Neural cell (in vitro differentiated cells): ENCODE measurements at regions not wholly inside any gene's neighbourhood (a gene's known extent, or its start where the extent isn't known, plus 50 kb on each side); places are given as distances from the start of the nearest gene placed in this dataset.

Source experiments
- H2AFZ ChIP-seq: fragments of 200-600, 300-800 bp; sonication (generic), shearing (Covaris generic); 2 replicates; pipeline ENCODE4 v1.6.0; 2014; ENCODE audit warnings: low read depth, mild to moderate bottlenecking, antibody characterized with exemption, low read length, moderate library complexity
- H3F3A ChIP-seq: fragments of 200-600 bp; shearing (Covaris generic); 2 replicates; pipeline ENCODE4 v1.6.1; 2016; ENCODE audit warnings: mild to moderate bottlenecking, moderate library complexity, mixed read lengths, antibody characterized with exemption, low read length; ENCODE audit not compliant: insufficient read depth, poor library complexity, severe bottlenecking
- H3K27ac ChIP-seq: fragments of 200-600, 300-800 bp; sonication (generic), shearing (Covaris generic); 2 replicates; pipeline ENCODE4 v1.5.1; 2014; ENCODE audit warnings: mild to moderate bottlenecking, low read length, moderate library complexity
- H3K27me3 ChIP-seq: fragments of 300-800, 200-600 bp; sonication (generic), shearing (Covaris generic); 2 replicates; pipeline ENCODE4 v1.6.0; 2014; ENCODE audit warnings: mild to moderate bottlenecking, low read depth, low read length, moderate library complexity; ENCODE audit not compliant: insufficient read depth
- H3K36me3 ChIP-seq: fragments of 300-800, 200-600 bp; sonication (generic), shearing (Covaris generic); 2 replicates; pipeline ENCODE4 v1.5.1; 2014; ENCODE audit warnings: mild to moderate bottlenecking, antibody characterized with exemption, low read length, moderate library complexity; ENCODE audit not compliant: insufficient read depth
- H3K4me2 ChIP-seq: fragments of 300-800, 200-600 bp; sonication (generic), shearing (Covaris generic); 2 replicates; pipeline ENCODE4 v1.6.0; 2014; ENCODE audit warnings: mild to moderate bottlenecking, low read length
- H3K4me3 ChIP-seq: fragments of 300-800, 200-600 bp; sonication (generic), shearing (Covaris generic); 2 replicates; pipeline ENCODE4 v1.5.1; 2014; ENCODE audit warnings: mild to moderate bottlenecking, low read length, moderate library complexity
- H3K79me2 ChIP-seq: fragments of 200-600 bp; shearing (Covaris generic); replicated peaks from 2 replicates; pipeline ENCODE4 v1.6.0; 2014; ENCODE audit warnings: mild to moderate bottlenecking, low read length, moderate library complexity; ENCODE audit not compliant: insufficient read depth
- H3K9ac ChIP-seq: fragments of 300-800, 200-600 bp; sonication (generic), shearing (Covaris generic); 2 replicates; pipeline ENCODE4 v1.6.1; 2016; ENCODE audit warnings: mild to moderate bottlenecking, low read length, mixed read lengths
- H3K9me2 ChIP-seq: fragments of 200-600 bp; shearing (Covaris generic); 2 replicates; pipeline ENCODE4 v1.6.1; 2016; ENCODE audit warnings: mild to moderate bottlenecking, low read length, mixed read lengths; ENCODE audit not compliant: insufficient read depth
- H3K9me3 ChIP-seq: fragments of 200-600, 300-800 bp; sonication (generic), shearing (Covaris generic); 2 replicates; pipeline ENCODE4 v1.6.1; 2016; ENCODE audit warnings: mild to moderate bottlenecking, mixed run types, low read length, moderate library complexity, mixed read lengths
- H4K20me1 ChIP-seq: fragments of 200-600 bp; shearing (Covaris generic); 2 replicates; pipeline ENCODE4 v1.6.1; 2016; ENCODE audit warnings: mild to moderate bottlenecking, mixed run types; ENCODE audit not compliant: insufficient read depth
- EZH2 ChIP-seq: fragments of 200-600, 300-800 bp; shearing (Covaris generic), sonication (generic); IDR thresholded peaks from 2 replicates; pipeline ENCODE4 v1.6.1; 2014; ENCODE audit warnings: antibody characterized with exemption, low read length, borderline replicate concordance, mild to moderate bottlenecking; ENCODE audit not compliant: insufficient read depth, poor library complexity, severe bottlenecking
- MXI1 ChIP-seq: fragments of 450-650 bp; conservative IDR thresholded peaks from 2 replicates; pipeline ENCODE4 v1.6.1; 2014; ENCODE audit warnings: antibody characterized with exemption, mild to moderate bottlenecking; ENCODE audit not compliant: poor library complexity, severe bottlenecking
- POLR2AphosphoS5 ChIP-seq: IDR thresholded peaks from 2 replicates; pipeline ENCODE4 v1.6.1; 2012
- RAD21 ChIP-seq: fragments of 450-650 bp; conservative IDR thresholded peaks from 2 replicates; pipeline ENCODE4 v1.6.1; 2014; ENCODE audit warnings: antibody characterized with exemption, mild to moderate bottlenecking, moderate library complexity
- SMC3 ChIP-seq: fragments of 450-650 bp; conservative IDR thresholded peaks from 2 replicates; pipeline ENCODE4 v1.6.1; 2014; ENCODE audit warnings: antibody characterized with exemption, mild to moderate bottlenecking, moderate library complexity; ENCODE audit not compliant: poor library complexity
- TAF1 ChIP-seq: IDR thresholded peaks from 2 replicates; pipeline ENCODE4 v1.6.1; 2012; ENCODE audit warnings: low read depth
- TF ChIP-seq, protein P1 (sequence below): IDR thresholded peaks from 2 replicates; pipeline ENCODE4 v1.6.1; 2012; ENCODE audit warnings: borderline replicate concordance

DNA sequence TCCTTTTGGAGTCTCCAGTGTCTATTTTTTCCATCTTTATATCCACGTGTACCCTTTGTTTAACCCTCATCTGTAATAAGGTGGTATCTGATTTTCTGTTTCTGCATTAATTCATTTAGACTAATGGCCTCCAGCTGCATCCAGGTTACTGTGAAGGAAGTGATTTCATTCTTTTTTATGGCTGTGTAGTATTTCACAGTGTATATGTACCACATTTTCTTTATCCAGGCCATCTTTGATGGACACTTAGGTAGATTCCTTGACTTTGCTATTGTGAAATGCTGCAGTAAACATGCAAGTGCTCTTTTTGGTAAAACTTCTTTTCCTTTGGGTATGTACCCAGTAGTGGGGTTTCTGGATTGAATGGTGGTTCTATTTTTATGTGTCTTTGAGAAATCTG, 128.0 kb upstream of the MTPN start:
- Histone ChIP-seq H3K27me3 (no peaks in the 10 kb centered on the region), H3K9ac (no peak overlapping the region), H4K20me1 (no peaks in the 10 kb centered on the region), H3K27ac (no peak overlapping the region), H3K4me2 (no peak overlapping the region), H3K36me3 (no peaks in the 10 kb centered on the region), H3K79me2 (no peaks in the 10 kb centered on the region), H2AFZ (no peak overlapping the region), H3K9me2 (no peaks in the 10 kb centered on the region), H3K9me3 (peaks cover 5% of the 10 kb centered on the region), H3F3A (no peaks in the 10 kb centered on the region), H3K4me3 (no peak overlapping the region)
- TF ChIP-seq EZH2, result no peak

DNA sequence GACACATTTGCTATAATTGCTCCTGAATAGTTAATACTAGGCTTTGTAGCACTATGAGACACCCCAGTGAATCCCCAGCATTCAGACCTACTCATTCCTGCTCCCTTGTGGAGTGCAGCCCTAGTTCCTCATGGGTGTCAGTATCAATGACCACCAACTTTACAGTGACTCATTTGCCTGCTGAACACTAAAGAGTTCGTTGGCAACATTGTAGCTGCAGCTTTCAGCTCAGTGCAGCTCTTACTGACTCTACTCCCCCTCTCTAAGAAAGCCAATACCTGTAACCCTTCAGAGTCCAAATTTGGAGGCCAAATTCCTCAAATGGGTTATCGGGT, 127.1 kb upstream of the MTPN start:
- no peak overlapping the region for H3K4me3 ChIP-seq
- H2AFZ ChIP-seq, result no peak overlapping the region
- H3K36me3 ChIP-seq, result no peaks in the 10 kb centered on the region
- H3K9ac ChIP-seq, result no peak overlapping the region
- no peaks in the 10 kb centered on the region for H3K9me2 ChIP-seq
- H3K27ac ChIP-seq, result no peak overlapping the region
- H3K27me3 ChIP-seq, result no peaks in the 10 kb centered on the region
- no peaks in the 10 kb centered on the region for H3K79me2 ChIP-seq
- no peaks in the 10 kb centered on the region for H4K20me1 ChIP-seq
- H3K9me3 ChIP-seq, result peaks cover 5% of the 10 kb centered on the region
- H3K4me2 ChIP-seq, result no peak overlapping the region
- no peaks in the 10 kb centered on the region for H3F3A ChIP-seq
- TF ChIP-seq POLR2AphosphoS5 (no peak), SMC3 (no peak), RAD21 (no peak), EZH2 (no peak)
- TF ChIP-seq, protein P1, sequence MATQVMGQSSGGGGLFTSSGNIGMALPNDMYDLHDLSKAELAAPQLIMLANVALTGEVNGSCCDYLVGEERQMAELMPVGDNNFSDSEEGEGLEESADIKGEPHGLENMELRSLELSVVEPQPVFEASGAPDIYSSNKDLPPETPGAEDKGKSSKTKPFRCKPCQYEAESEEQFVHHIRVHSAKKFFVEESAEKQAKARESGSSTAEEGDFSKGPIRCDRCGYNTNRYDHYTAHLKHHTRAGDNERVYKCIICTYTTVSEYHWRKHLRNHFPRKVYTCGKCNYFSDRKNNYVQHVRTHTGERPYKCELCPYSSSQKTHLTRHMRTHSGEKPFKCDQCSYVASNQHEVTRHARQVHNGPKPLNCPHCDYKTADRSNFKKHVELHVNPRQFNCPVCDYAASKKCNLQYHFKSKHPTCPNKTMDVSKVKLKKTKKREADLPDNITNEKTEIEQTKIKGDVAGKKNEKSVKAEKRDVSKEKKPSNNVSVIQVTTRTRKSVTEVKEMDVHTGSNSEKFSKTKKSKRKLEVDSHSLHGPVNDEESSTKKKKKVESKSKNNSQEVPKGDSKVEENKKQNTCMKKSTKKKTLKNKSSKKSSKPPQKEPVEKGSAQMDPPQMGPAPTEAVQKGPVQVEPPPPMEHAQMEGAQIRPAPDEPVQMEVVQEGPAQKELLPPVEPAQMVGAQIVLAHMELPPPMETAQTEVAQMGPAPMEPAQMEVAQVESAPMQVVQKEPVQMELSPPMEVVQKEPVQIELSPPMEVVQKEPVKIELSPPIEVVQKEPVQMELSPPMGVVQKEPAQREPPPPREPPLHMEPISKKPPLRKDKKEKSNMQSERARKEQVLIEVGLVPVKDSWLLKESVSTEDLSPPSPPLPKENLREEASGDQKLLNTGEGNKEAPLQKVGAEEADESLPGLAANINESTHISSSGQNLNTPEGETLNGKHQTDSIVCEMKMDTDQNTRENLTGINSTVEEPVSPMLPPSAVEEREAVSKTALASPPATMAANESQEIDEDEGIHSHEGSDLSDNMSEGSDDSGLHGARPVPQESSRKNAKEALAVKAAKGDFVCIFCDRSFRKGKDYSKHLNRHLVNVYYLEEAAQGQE, result no peak

DNA sequence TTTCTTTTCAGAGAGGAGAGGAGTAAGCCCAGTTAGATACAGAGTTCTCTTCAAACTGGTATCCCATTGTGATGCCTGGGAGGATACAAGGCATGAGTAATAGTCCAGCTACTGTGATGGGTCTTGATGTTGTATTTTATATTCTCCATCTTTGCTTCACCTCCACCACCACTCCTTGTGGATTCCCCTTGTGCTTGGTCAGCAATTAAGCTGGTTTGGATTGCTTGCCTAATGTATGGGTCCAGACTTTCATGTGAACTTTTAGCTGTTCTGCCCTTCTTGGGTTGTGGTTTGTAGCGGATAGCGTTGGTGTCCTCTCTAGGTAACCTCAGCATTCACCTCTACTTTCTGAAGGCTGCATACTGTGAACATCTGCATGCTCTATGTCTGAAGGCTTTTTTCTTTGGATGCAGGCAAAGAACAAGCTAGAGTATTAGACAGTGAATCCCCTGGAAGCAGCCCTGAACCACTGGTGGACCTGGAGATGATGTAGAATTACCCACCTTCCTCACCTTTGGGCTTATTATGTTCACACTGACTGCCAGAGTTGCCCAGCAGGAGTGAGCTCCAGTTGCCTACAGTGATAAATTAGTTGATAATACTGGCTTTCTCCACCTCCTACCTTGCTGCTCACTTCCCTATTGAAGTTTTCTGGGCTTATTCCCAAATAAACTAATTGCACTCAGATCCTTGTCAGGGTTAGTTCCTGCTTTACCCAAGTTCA, 126.5 kb upstream of the MTPN start:
- Histone ChIP-seq H3K36me3 (no peaks in the 10 kb centered on the region), H3K4me3 (no peak overlapping the region), H2AFZ (no peak overlapping the region), H3K79me2 (no peaks in the 10 kb centered on the region), H3F3A (no peaks in the 10 kb centered on the region), H3K27me3 (no peaks in the 10 kb centered on the region), H3K9me3 (peaks cover 5% of the 10 kb centered on the region), H3K9me2 (no peaks in the 10 kb centered on the region), H4K20me1 (no peaks in the 10 kb centered on the region), H3K4me2 (no peak overlapping the region), H3K9ac (no peak overlapping the region), H3K27ac (no peak overlapping the region)
- TF ChIP-seq EZH2 (no peak), SMC3 (no peak), RAD21 (no peak), TAF1 (no peak), MXI1 (no peak)
- TF ChIP-seq, protein P1, result no peak
